HG02840 (cell line): ENCODE measurements at regions not wholly inside any gene's neighbourhood (a gene's known extent, or its start where the extent isn't known, plus 50 kb on each side); places are given as distances from the start of the nearest gene placed in this dataset.
"Not testable (repeated sequence)": the region's sequence is repeated elsewhere in the genome, so short reads cannot be mapped to it uniquely, and the experiment has no call there.

ENCODE experiments used
- ATAC-seq: cut with Tn5 transposase; IDR thresholded peaks from one replicate; pipeline ENCODE4 v1.9.1; 2021; ENCODE audit warnings: mild to moderate bottlenecking, moderate library complexity, moderate number of reproducible peaks; ENCODE audit not compliant: unreplicated experiment, low FRiP score

DNA sequence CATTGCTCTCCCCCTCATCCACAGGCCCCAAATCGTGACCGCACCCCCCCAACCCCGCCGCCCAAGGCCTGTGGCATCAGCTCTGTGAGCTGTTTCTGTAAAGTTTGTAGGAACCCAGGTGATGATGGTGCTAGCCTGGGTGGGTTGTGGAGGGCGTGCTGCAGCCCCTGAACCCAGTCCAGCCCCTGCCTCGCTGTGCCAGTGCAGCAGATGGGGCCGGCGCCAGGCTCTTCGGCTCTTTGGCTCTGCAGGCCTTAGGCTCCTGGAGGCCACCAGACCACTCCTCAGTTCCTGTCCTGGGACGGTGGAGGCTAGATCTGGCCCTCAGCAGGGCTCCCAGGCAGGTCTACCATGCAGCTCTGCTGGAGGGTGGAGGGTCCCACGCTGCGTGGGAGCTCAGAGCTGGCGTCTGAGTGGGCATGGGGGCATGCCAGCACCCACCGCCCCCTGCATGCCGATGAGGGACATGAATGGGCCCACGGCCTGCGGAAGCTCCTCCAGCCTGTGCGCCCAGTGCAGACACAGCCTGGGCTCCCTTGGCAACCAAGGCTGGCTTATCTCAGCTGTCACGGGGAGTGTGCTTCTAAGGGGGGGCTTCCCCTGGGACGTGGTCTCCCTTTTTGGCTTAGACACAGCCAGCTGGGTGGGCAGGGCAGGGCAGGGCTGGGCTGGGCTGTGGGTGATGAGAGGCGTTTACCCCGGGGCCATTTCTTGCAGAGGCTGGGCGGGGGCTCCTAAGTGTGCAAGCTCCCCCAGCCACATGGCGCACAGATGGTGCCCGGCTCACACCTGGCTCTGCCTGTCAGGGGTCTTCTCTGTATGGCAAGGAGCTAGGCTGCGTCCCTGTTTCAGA, 1187.6 kb downstream of the BRD1 start:
- no peak for ATAC-seq

DNA sequence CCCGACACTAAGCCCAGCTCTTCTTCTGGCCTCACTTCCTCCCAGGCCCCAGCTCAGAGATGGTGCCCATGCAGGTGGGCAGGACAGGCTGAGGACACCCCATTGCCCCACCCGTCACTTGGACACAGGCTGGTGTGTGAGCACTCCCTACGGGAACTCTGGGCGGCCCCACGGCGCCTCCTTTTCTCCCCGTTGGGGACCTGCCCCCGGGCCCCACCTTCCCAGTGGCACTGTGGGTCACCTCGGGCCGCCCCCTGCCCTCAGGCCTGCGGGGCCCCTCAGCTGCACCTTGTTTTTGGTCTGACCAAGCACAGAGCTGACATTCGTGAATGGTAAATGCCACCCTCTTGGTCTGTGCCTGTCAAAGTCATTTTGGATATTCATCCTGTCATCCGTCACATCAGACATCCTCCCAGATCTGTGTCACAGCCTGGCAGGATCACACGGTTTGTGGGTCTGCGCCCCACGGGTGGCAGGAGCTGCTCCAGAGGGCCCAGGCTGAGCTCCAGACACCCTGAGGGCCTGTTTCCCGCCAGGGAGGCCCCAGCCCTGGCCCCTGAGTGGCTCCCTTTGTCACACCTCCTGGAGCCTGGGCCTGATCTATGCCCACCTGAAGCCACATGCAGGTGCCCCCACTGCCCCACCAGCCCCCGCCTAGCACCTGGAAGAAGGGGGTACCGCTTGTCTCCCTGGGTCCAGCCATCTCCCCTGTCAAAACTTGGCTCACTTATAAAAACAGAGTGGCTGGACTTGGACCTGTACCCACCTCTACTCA, 1188.5 kb downstream of the BRD1 start:
- no peak for ATAC-seq

DNA sequence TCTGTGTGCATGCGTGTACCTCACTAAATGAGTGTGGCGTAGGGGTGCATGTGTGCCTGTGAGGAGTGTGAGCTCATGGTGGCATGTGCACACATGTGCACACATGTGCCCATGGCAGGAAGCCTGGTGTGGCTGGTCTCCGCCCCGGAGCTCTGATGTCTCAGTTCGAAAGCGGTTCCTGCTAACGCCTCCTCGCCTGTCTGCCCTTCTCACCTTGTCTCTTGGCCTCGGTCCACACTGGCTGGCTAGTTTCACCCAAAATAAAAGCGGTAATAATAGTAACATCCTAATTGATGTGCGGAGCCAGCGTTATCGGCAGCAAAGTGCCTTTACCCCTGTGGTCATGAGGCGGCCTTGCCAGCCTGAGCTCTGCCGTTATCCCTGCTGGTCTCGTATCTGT, 1190.4 kb downstream of the BRD1 start:
- ATAC-seq: no peak

DNA sequence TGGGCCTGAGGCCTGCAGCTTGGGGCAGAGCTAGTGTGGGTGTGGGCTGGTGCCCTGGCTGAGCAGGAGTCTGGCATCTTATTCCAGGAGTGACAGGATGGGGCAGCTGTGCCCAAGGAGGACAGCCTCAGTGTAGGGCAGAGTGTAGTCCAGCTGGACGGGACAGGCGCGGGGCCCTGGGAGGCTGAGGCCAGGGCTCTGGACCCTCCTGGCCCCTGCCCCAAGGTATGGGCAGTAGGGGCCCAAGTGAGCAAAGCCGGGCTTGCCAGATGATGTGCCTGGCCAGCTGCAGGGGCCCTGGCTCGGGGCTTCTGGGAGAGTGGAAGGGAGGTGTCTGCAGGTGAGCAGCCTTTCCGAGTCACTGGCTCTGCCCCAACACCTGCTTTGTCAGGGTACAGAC, 1190.9 kb downstream of the BRD1 start:
- no peak for ATAC-seq

DNA sequence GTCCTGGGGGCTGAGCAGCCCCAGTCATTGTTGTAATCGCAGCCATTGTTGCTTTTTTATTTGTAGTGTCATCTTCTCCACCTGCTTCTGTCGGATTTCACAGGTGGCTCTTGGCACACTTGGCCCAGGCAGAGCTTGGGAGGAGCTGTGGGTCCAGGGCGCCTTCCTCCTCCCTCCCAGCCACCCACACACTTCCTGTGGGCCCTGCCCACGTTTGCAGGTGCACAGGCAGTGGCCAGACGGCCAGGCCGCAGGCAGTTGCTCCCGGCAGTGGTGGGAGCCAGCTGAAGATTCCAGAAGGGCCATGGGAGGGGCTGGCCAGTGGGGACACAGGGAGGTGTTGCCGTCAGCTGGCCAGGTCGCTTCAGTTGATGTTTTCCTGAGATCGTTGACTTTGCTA, 1191.9 kb downstream of the BRD1 start:
- ATAC-seq: no peak

DNA sequence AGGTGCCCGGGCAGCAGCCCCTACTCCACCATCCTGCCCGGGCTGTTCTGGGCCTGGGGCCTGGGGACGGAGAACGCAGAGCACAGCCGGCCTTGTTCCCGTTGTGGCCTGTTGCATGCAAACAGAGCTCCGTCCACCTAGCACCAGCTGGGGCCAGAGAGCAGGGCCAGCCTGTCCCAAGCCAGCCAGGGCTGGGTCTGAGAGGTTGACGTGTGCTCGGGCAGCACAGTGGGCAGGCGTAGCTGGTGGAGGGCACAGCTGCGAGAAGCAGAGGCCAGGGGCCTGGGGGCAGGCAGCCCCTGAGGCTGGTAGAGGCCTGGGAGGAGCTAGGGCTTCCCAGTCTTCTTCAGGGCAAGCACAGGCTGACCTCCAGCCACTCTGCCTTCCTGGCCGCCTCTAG, 1192.6 kb downstream of the BRD1 start:
- no peak for ATAC-seq

DNA sequence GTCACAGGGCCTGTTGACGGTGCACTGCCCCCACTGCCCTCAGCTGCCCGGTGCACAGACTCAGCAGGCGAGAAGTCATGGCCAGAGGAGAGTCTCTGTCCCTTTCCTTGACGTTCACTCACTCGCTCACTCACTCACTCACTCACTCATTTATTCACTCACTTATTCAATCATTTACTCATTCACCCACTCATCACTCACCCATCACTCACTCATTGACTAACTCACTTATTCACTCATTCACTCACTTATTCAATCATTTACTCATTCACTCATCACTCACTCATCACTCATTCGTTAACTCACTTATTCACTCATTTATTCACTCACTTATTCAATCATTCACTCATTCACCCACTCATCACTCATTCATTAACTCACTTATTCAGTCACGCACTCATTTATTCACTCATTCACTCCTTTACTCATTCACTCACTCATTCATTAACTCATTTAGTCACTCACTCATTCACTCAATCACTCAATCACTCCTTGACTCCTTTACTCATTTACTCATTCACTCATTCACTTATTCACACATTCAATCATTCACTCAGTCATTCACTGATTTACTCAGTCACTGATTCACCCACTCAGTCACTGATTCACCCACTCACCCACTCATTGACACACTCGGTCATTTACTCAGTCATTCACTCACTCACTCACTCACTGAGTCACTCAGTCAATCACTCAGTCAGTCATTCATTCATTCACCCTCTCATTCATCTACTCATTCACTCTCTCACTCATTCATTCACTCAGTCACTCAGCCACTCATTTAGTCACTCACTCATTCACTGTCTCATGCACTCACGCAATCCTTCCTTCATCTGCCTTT, 1193.5 kb downstream of the BRD1 start:
- no peak for ATAC-seq

DNA sequence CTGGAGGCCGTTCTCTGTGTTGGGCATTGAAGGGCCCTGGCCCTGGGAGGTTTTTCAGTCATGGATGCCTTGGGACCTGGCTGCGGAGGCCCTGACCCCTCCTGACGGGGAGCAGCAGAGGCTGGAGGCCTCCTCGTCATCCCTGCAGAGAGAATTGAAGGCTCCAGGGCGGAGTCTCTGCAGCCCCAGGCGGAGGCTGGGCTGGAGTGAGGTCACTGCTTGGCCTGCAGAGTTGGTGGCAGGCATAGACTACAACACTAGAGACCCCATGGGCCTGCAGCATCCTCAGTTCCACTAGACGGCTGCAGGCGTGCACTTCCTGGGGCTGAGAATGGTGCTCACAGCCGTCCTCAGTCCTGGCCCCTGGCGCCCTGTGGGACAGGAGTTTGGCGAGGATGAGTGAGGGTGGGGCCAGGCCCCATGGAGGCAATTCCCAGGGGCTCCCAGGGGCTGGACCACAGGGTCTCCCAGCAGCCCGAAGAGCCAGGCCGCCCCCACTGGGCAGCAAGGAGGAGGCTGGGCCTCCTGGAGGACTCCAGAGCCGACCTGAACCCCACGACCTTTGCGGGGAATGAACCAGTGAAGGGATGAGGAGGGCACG, 1194.9 kb downstream of the BRD1 start:
- no peak for ATAC-seq

DNA sequence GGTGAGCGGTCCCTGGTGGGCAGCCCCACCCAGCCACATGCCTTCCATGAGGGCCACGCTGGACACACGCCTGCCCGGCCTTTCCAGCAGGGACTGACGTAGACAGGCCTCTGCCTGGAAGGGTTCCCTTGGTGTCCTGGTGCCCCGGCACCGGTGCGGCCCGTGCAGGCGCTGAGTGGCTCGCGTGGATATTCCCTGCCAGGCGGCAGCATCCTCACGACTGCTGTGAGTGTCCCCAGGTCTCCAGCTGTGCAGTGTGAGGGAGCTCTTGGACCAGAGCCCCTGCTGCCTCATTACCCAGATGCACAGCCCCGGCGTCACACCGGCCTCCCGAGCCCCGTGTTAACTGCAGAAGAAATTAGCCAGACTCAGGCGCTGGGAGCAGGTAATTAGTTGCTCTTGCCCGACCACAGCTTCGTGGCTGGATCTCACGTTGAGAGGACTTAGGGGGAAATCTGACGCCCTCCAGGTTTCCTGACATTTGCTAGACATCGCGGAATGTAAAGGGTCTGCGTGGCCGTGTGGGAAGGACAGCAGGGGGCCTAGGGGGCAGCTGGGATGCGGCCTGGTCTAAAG, 1196.3 kb downstream of the BRD1 start:
- no peak for ATAC-seq

DNA sequence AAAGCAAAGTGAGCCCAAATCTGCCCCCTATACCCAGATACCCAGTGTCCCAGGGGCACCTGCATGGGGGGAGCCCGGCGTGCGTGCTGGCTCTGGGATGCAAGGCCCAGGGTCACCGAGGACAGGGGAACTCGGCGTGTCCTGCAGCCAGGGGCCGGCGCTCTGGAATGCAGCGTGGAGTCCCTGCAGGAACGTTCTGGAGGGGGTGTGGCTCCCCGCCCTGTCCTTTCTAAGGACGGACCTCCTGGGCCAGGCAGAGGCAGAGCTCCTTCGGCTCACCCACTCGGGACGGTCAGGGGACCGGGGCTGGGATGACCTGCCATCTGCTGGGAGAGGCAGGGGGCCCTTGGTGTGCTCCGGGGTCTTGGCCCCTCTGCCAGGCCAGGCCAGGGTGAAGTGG, 1196.8 kb downstream of the BRD1 start:
- ATAC-seq: no peak

DNA sequence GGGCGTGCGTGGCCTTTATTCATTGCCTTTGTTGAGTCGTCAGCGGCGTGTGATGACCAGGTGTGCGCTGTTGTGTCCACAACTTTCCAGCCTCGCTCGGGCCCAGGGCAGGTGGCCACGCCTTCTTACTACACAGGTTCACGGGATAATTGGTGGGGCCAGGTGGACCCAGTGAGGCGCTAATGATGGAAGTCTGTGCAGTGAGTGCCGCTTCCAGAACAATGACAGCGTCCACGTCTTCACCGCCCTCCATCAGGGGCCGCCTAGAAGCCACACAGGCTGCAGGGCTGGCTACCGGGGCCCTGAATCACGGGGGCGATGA, 1197.3 kb downstream of the BRD1 start:
- no peak for ATAC-seq

DNA sequence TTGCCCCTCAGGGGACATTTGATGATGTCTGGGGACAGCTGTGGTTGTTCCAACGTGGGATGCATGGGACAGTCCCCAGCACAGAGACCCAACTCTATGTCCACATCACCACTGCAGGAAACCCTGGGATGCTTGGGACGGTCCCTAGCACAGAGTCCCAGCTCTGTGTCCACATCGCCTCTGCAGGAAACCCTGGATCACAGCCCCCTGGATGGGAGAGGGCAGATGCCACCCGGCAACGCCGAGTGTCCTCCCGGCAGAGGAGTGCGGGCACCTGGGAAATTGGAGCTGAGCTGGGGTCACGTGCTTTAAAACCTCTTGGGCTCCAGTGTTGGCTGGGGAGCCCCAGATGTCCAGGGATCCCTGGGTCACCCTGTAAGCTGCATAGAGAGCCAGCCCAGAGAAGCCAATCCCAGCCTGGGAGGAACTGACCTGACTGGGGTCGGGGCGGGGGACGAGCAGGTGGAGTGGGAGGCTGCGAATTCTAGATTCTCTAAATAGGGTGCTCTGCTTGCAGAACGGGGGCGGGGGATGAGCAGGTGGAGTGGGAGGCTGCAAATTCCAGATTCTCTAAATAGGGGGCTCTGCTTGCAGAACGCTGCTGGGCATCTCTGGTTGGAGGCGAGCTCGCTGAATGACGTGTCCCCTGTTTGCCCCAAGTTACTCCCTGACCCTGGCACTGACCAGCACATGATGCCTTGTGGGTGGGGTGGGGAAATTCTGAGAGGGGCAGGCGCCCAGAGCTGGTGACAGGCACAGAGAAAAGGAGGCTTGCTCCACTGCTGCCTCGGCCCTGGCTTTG, 1197.8 kb downstream of the BRD1 start:
- ATAC-seq: no peak

DNA sequence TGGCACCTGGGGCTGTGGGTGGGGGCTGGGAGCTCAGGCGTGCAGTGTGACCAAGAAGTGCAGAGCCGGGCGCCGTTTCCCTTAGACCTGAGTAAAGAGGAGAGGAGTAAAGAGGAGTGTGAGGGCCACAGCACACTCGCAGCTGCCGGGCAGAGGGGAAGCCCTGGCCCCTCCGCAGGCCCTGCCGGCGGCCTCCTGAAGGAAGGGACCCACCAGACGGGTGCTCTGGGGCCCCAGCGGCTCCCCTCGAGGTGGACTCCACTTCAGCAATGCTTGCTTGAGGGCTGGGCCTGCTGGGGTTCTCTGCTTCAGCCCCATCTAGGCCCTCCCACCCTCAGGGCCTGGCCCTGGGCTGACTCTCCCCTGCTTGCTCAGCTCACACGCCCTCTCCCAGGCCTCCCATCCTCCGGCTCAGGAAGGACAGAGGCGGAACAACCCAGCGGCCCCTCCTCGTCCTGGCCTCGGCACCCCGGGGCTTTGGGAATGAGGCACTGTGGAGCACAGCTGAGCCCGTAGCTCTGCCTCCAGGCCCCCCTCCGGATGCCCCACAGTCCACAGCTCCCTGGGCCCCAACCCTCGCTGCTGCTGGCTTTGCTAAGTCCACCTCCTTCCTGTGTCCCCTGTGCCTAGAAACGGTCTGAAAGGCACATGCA, 1198.7 kb downstream of the BRD1 start:
- ATAC-seq: no peak

DNA sequence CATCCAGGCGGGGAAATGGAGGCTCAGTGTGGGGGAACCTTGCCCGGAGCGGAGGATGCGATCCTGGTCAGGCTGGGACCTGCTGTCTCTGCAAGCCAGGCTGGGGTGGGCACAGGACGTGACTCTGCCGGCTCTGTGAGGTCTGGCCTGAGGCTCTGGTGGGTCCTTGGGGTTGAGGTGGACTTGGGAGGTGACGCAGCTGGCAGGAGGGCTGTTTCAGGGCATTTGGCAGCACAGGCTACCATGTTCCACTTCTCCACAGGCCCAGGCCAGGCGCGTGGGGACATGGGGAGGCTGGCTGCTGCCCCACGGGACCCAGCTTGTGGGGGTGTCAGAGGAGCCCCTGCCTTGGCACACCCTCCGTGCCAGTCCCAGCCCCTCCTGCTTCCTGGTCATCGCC, 1199.7 kb downstream of the BRD1 start:
- ATAC-seq: no peak

DNA sequence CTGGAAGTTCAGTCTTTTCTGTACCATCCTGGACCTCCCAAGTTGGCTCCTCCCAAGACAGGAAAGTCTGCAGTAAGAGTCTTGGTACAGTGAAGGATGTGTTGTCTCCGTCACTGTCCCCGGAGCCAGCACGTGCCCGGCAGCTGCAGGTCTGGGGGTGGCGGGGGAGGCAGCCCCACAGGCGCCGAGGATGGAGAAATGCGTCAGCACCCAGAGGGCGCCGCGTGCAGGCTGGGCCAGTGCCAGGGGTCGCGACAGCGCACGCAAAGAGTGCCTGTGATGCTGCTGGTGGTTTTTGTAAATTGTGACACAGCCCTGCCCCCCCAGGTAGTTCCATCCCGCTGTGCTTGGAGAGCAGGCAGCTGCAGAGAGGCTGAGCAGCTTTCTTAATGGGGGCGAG, 1200.5 kb downstream of the BRD1 start:
- no peak for ATAC-seq

DNA sequence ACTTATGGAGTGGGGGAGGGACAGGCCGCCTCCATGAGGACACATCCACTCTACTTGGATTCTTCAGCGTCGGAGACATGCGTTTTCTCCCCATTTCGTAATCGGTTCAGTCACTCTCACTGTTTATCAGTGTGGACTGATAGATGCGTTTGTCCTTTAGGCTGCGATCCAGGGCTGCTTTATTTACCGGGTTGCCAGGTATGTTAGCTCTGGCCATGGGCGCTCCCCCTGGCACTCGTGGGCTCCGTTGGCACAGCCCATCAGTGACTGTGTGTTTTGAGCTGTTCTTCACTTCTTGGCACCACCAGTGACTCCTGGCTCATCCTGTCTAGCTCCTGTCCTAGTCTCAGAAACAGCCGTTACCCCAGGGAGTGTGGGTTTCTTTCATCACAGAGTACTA, 1203.3 kb downstream of the BRD1 start:
- ATAC-seq: no peak

DNA sequence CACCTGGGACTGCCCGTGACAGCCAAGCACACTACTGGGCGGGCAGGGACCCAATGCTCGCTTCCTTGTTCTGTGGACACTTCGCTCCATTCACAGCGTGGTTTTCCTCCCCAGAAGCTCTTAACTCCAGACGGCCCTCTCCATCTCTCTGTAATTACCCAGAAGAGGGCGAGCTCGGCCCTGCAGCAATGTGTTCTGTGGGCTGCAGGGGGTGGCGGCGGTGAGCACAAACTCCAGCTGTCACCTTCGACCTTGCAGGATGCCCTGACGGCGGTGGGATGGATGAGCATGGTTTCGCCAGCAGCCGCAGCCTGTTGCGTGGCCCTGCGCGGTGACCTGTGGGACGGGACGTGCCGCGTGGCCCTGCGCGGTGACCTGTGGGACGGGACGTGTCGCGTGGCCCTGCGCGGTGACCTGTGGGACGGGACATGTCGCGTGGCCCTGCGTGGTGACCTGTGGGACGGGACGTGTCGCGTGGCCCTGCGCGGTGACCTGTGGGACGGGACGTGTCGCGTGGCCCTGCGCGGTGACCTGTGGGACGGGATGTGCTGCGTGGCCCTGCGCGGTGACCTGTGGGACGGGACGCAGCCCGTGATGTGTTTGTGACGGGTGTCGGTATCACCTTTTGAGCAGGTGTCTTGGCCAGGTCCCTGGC, 1204.7 kb downstream of the BRD1 start:
- ATAC-seq: no peak

DNA sequence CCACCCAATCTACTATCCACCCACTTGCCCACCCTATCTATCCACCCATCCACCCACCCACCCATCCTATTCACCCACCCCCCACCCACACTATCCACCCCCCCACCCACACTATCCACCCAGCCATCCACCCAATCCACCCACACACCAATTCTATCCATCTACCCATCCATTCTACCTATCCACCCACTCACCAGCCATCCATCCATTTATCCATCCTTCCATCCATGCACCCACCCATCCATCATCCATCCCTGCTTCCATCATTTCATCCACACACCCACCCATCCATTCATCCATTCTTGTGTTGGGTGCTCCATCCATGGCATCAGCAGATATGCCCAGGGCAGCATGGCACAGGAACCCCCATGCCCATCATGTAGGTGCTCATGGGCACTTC, 1206.6 kb downstream of the BRD1 start:
- no peak for ATAC-seq

DNA sequence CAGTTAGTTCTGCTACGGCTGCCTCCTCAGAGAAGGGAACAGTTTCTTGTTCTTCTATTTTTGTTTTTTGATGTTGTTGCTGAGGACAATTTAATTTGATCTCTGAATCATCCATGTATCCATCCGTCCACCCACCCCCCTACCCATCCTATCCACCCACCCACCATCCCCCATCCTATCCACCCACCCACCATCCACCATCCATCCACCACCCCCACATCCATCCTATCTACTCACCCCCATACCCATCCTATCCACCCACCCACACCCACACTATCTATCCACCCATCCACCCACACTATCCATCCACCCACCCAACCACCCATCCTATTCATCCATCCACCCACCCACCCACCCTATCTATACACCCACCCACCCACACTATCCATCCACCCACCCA, 1207.2 kb downstream of the BRD1 start:
- not testable (repeated sequence) for ATAC-seq
